SK-N-MC (cell line): ENCODE measurements at regions not wholly inside any gene's neighbourhood (a gene's known extent, or its start where the extent isn't known, plus 50 kb on each side); places are given as distances from the start of the nearest gene placed in this dataset.

Source experiments
- EZH2 ChIP-seq: fragments of 200-600 bp; sonication (generic); IDR thresholded peaks from one replicate; pipeline ENCODE4 v1.6.1; 2017; ENCODE audit warnings: antibody characterized with exemption
- POLR2AphosphoS5 ChIP-seq: IDR thresholded peaks from 2 replicates; pipeline ENCODE4 v1.6.1; 2012; ENCODE audit warnings: mild to moderate bottlenecking, low read depth, low read length, borderline replicate concordance

- TF ChIP-seq POLR2AphosphoS5 (no peak), EZH2 (no peak)
These were observed 107.7 kb upstream of the DAPK1 start for GRCh38 chr9:87389936-87390335.
